ENCODE measurements at regions not wholly inside any gene's neighbourhood (a gene's known extent, or its start where the extent isn't known, plus 50 kb on each side); places are given as distances from the start of the nearest gene placed in this dataset.

DNA sequence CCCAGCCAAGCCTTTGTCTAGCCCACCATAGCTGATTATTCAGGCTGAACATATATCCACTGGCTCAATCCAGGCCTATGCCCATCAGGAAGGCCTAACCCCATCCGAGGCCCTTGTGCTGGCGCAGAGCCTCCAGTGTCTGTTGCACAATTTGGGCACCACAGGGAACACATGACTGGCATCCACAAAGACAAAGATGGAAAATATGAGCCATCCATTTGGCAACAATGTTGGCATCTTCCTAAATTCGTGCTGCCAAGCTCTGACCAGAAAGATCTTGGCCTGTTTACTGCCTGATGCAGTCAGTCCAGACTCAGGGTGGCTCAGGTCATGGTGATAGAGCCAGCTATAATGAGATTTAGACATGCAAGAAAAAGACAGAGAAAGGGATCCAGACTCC lies 233.8 kb downstream of the PIK3R1 start:
- TF ChIP-seq ZNF274 (IDR thresholded peaks at IDR 0.05; ENCODE audit: low read length) (no peak), ZNF274 (tag by site-specific recombination; IDR thresholded peaks at IDR 0.05; ENCODE audit: borderline replicate concordance) (no peak), YY1 (tag by site-specific recombination; IDR thresholded peaks at IDR 0.05) (no peak), ZNF555 (tag by site-specific recombination; conservative IDR thresholded peaks at IDR 0.05) (no peak), ELK4 (IDR thresholded peaks at IDR 0.05; ENCODE audit: borderline replicate concordance, low read depth, low read length) (no peak), ZBTB7A (tag by site-specific recombination; IDR thresholded peaks at IDR 0.05; ENCODE audit: low read depth) (no peak)
- TF ChIP-seq, protein P1, sequence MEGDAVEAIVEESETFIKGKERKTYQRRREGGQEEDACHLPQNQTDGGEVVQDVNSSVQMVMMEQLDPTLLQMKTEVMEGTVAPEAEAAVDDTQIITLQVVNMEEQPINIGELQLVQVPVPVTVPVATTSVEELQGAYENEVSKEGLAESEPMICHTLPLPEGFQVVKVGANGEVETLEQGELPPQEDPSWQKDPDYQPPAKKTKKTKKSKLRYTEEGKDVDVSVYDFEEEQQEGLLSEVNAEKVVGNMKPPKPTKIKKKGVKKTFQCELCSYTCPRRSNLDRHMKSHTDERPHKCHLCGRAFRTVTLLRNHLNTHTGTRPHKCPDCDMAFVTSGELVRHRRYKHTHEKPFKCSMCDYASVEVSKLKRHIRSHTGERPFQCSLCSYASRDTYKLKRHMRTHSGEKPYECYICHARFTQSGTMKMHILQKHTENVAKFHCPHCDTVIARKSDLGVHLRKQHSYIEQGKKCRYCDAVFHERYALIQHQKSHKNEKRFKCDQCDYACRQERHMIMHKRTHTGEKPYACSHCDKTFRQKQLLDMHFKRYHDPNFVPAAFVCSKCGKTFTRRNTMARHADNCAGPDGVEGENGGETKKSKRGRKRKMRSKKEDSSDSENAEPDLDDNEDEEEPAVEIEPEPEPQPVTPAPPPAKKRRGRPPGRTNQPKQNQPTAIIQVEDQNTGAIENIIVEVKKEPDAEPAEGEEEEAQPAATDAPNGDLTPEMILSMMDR (tag by site-specific recombination; IDR thresholded peaks at IDR 0.05) = no peak
